ENCODE measurements at regions not wholly inside any gene's neighbourhood (a gene's known extent, or its start where the extent isn't known, plus 50 kb on each side); places are given as distances from the start of the nearest gene placed in this dataset.

- no peaks in the 10 kb centered on the region for H3K79me2 ChIP-seq (ENCODE audit: low read length)
- no peaks in the 10 kb centered on the region for H3K36me3 ChIP-seq (replicated peaks; ENCODE audit: low read depth, low read length)
- no peaks in the 10 kb centered on the region for H4K20me1 ChIP-seq (ENCODE audit: insufficient read depth, low read length)
- H3K27me3 ChIP-seq (ENCODE audit: low read depth, low read length), result no peaks in the 10 kb centered on the region
- H3K4me1 ChIP-seq (ENCODE audit: low read length), result no peaks in the 10 kb centered on the region
- H3K27ac ChIP-seq (ENCODE audit: low read length), result no peak overlapping the region
- H3K4me3 ChIP-seq (ENCODE audit: low read length), result no peak overlapping the region
- H3K9ac ChIP-seq (ENCODE audit: low read length), result no peak overlapping the region
- no peaks in the 10 kb centered on the region for H3K9me3 ChIP-seq (ENCODE audit: insufficient read depth, low read length)
- H2AFZ ChIP-seq (ENCODE audit: low read depth, low read length), result no peak overlapping the region
- TF ChIP-seq CTCF (IDR thresholded peaks at IDR 0.05; ENCODE audit: low read depth, low read length), result no peak
- TF ChIP-seq EZH2phosphoT487 (IDR thresholded peaks at IDR 0.05; ENCODE audit: low read depth), result no peak
- H3K4me2 ChIP-seq (ENCODE audit: low read length), result no peak overlapping the region
These were observed 447.3 kb downstream of the TMX3 start for GRCh38 chr18:68267583-68267982.

DNA sequence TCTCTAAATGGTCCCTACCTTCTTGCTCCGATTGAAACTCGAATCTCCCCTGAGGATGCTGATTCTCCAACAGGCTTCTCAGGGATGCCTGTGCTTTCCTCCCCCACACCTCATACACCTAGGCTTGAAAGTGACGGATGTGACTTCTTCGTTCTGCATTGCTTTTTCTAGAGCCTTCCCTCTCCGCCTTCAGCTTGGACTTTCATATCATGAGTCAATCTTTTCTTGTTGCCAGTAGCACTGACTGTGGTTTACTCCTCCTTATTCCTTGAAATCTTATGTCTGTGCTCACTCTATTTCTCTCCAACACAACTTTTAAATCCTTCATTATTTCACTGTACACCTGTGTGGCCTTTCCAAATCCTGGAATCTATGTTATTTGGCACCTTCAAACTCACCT, 451.4 kb downstream of the TMX3 start:
- Histone ChIP-seq H3K9me3 (ENCODE audit: insufficient read depth, low read length) (no peaks in the 10 kb centered on the region), H3K9ac (ENCODE audit: low read length) (no peak overlapping the region), H2AFZ (ENCODE audit: low read depth, low read length) (no peak overlapping the region), H3K79me2 (ENCODE audit: low read length) (no peaks in the 10 kb centered on the region), H3K36me3 (replicated peaks; ENCODE audit: low read depth, low read length) (no peaks in the 10 kb centered on the region), H4K20me1 (ENCODE audit: insufficient read depth, low read length) (no peaks in the 10 kb centered on the region), H3K27me3 (ENCODE audit: low read depth, low read length) (no peaks in the 10 kb centered on the region), H3K4me1 (ENCODE audit: low read length) (no peaks in the 10 kb centered on the region), H3K4me3 (ENCODE audit: low read length) (no peak overlapping the region), H3K4me2 (ENCODE audit: low read length) (no peak overlapping the region), H3K27ac (ENCODE audit: low read length) (no peak overlapping the region)
- TF ChIP-seq CTCF (IDR thresholded peaks at IDR 0.05; ENCODE audit: low read depth, low read length), result no peak
- TF ChIP-seq EZH2phosphoT487 (IDR thresholded peaks at IDR 0.05; ENCODE audit: low read depth), result no peak

DNA sequence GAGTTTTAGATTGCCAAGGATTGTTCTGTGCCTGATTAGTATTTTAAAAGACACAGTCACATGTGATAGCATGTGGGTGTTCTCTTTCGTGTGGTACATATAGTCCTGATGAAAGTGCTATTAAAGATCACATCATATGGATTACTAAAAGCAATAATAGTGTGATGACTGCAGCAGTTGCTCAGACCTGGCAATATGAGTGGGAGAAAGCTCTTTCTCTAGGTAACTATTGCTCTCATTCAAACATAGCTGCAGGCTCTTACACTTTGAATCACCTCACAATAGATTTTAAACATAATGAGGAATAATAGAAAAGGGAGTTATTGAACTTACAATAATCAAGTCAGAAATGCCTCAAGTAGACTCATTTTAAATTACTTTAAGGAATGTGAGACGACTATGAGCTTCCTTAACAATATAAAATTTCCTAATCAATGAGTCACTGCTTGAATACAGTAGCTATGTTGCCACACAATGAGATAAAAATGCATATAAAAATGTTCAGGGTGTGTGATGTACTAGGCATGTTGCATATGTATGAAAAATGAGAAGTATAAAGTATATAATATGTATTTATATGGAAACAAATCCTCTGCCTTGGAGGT, 452.1 kb downstream of the TMX3 start:
- Histone ChIP-seq H3K36me3 (replicated peaks; ENCODE audit: low read depth, low read length) (no peaks in the 10 kb centered on the region), H3K4me2 (ENCODE audit: low read length) (no peak overlapping the region), H3K79me2 (ENCODE audit: low read length) (no peaks in the 10 kb centered on the region), H3K9ac (ENCODE audit: low read length) (no peak overlapping the region), H4K20me1 (ENCODE audit: insufficient read depth, low read length) (no peaks in the 10 kb centered on the region), H3K4me1 (ENCODE audit: low read length) (no peaks in the 10 kb centered on the region), H3K9me3 (ENCODE audit: insufficient read depth, low read length) (no peaks in the 10 kb centered on the region), H3K4me3 (ENCODE audit: low read length) (no peak overlapping the region), H2AFZ (ENCODE audit: low read depth, low read length) (no peak overlapping the region), H3K27ac (ENCODE audit: low read length) (no peak overlapping the region), H3K27me3 (ENCODE audit: low read depth, low read length) (no peaks in the 10 kb centered on the region)
- TF ChIP-seq EZH2phosphoT487 (IDR thresholded peaks at IDR 0.05; ENCODE audit: low read depth) (no peak), CTCF (IDR thresholded peaks at IDR 0.05; ENCODE audit: low read depth, low read length) (no peak)

- H3K36me3 ChIP-seq (replicated peaks; ENCODE audit: low read depth, low read length), result no peaks in the 10 kb centered on the region
These were observed 458.4 kb downstream of the TMX3 start for GRCh38 chr18:68256418-68257067.

More at GRCh38 chr18:68256418-68257067, 458.4 kb downstream of the TMX3 start:
- no peaks in the 10 kb centered on the region for H3K4me1 ChIP-seq (ENCODE audit: low read length)
- H3K27ac ChIP-seq (ENCODE audit: low read length), result no peak overlapping the region
- no peak for TF ChIP-seq CTCF (IDR thresholded peaks at IDR 0.05; ENCODE audit: low read depth, low read length)
- no peak for TF ChIP-seq EZH2phosphoT487 (IDR thresholded peaks at IDR 0.05; ENCODE audit: low read depth)
- H3K27me3 ChIP-seq (ENCODE audit: low read depth, low read length), result no peaks in the 10 kb centered on the region
- no peaks in the 10 kb centered on the region for H3K9me3 ChIP-seq (ENCODE audit: insufficient read depth, low read length)
- no peak overlapping the region for H3K4me2 ChIP-seq (ENCODE audit: low read length)
- no peak overlapping the region for H3K9ac ChIP-seq (ENCODE audit: low read length)
- H4K20me1 ChIP-seq (ENCODE audit: insufficient read depth, low read length), result no peaks in the 10 kb centered on the region
- no peaks in the 10 kb centered on the region for H3K79me2 ChIP-seq (ENCODE audit: low read length)
- no peak overlapping the region for H3K4me3 ChIP-seq (ENCODE audit: low read length)
- no peak overlapping the region for H2AFZ ChIP-seq (ENCODE audit: low read depth, low read length)

Measured in OCI-LY3 (cell line).